Hepatocyte (in vitro differentiated cells): ENCODE measurements at regions not wholly inside any gene's neighbourhood (a gene's known extent, or its start where the extent isn't known, plus 50 kb on each side); places are given as distances from the start of the nearest gene placed in this dataset.

Source experiments
- DNase-seq: peaks from one replicate; pipeline ENCODE4 v3.0.0-alpha.2; 2016; ENCODE audit warnings: low spot score
- H2AFZ ChIP-seq: fragments of 200-600 bp; sonication (generic); 2 replicates; pipeline ENCODE4 v1.6.0; 2016; ENCODE audit warnings: antibody characterized with exemption, mild to moderate bottlenecking
- H3K27ac ChIP-seq: fragments of 200-600 bp; sonication (generic); 2 replicates; pipeline ENCODE4 v1.5.1; 2016; ENCODE audit warnings: mild to moderate bottlenecking
- H3K27me3 ChIP-seq: fragments of 200-600 bp; sonication (generic); 2 replicates; pipeline ENCODE4 v1.6.1; 2016
- H3K36me3 ChIP-seq: fragments of 200-600 bp; sonication (generic); replicated peaks from 2 replicates; pipeline ENCODE4 v1.5.1; 2016; ENCODE audit warnings: low read depth; ENCODE audit not compliant: insufficient read depth
- H3K4me1 ChIP-seq: fragments of 200-600 bp; sonication (generic); 2 replicates; pipeline ENCODE4 v1.5.1; 2016; ENCODE audit warnings: mild to moderate bottlenecking, moderate library complexity; ENCODE audit not compliant: insufficient read depth
- H3K4me2 ChIP-seq: fragments of 200-600 bp; sonication (generic); 2 replicates; pipeline ENCODE4 v1.6.0; 2016
- H3K4me3 ChIP-seq: fragments of 200-600 bp; sonication (generic); 2 replicates; pipeline ENCODE4 v1.5.1; 2016; ENCODE audit warnings: mild to moderate bottlenecking
- H3K79me2 ChIP-seq: fragments of 200-600 bp; sonication (generic); 2 replicates; pipeline ENCODE4 v1.6.0; 2017; ENCODE audit warnings: mild to moderate bottlenecking
- H3K9me2 ChIP-seq: fragments of 200-600 bp; sonication (generic); replicated peaks from 2 replicates; pipeline ENCODE4 v1.6.0; 2017; ENCODE audit warnings: mild to moderate bottlenecking; ENCODE audit not compliant: insufficient read depth
- H3K9me3 ChIP-seq: fragments of 200-600 bp; sonication (generic); 2 replicates; pipeline ENCODE4 v1.5.1; 2016; ENCODE audit warnings: low read depth, mild to moderate bottlenecking
- H4K20me1 ChIP-seq: fragments of 200-600 bp; sonication (generic); 2 replicates; pipeline ENCODE4 v1.6.0; 2016; ENCODE audit warnings: mild to moderate bottlenecking; ENCODE audit not compliant: insufficient read depth, poor library complexity, severe bottlenecking
- CTCF ChIP-seq: fragments of 200-600 bp; sonication (generic); IDR thresholded peaks from 2 replicates; pipeline ENCODE4 v1.5.1; 2016; ENCODE audit warnings: antibody characterized with exemption, mild to moderate bottlenecking; ENCODE audit not compliant: poor library complexity
- EZH2 ChIP-seq: fragments of 200-600 bp; sonication (generic); IDR thresholded peaks from 2 replicates; pipeline ENCODE4 v1.6.1; 2016; ENCODE audit warnings: antibody characterized with exemption, mild to moderate bottlenecking, borderline replicate concordance
- EZH2phosphoT487 ChIP-seq: fragments of 200-600 bp; sonication (generic); IDR thresholded peaks from one replicate; pipeline ENCODE4 v1.6.1; 2018; ENCODE audit warnings: antibody characterized with exemption, mild to moderate bottlenecking, low read depth, moderate library complexity; ENCODE audit not compliant: unreplicated experiment, severe bottlenecking
- whole genome bisulfite sequencing: methylation state at CpG from one replicate; pipeline ENCODE4 v1.1.6; 2016; ENCODE audit warnings: low lambda C conversion rate; ENCODE audit errors: missing lambda C conversion rate; 5-methylcytosine and 5-hydroxymethylcytosine counted together

- no peak overlapping the region for H3K27ac ChIP-seq
- H3K9me3 ChIP-seq = no peaks in the 10 kb centered on the region
- H3K9me2 ChIP-seq = no peaks in the 10 kb centered on the region
- no peak overlapping the region for H2AFZ ChIP-seq
- H3K79me2 ChIP-seq = no peaks in the 10 kb centered on the region
- no peak overlapping the region for H3K4me2 ChIP-seq
- no peak for DNase-seq
- H4K20me1 ChIP-seq = no peaks in the 10 kb centered on the region
- H3K36me3 ChIP-seq = no peaks in the 10 kb centered on the region
- no peak overlapping the region for H3K4me3 ChIP-seq
- TF ChIP-seq CTCF (no peak), EZH2 (no peak), EZH2phosphoT487 (no peak)
- 66% methylated on average over 12 of the region's 12 CpGs for WGBS
- H3K27me3 ChIP-seq = no peaks in the 10 kb centered on the region
- H3K4me1 ChIP-seq = no peaks in the 10 kb centered on the region
Observed at GRCh38 chr22:48901324-48901723, 926.3 kb downstream of the BRD1 start.

DNA sequence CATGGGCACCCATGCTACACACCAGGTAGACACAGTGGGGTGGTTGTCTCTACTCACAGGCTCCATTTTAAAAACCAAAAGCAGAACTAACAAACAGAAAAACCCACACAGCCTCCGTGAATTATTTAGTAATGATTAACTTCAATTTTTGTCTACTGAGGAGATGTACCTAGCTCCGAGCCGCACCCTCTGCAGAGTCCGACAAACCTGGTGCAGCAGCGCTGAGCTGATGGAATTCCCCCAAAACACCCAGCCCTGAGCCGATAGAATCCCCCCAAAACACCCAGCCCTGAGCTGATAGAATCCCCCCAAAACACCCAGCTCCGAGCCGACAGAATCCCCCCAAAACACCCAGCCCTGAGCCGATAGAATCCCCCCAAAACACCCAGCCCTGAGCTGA lies 927.0 kb downstream of the BRD1 start:
- 89% methylated on average over 8 of the region's 9 CpGs for WGBS
- Histone ChIP-seq H3K4me3 (no peak overlapping the region), H3K27ac (no peak overlapping the region), H3K27me3 (no peaks in the 10 kb centered on the region), H3K4me1 (no peaks in the 10 kb centered on the region), H3K9me3 (no peaks in the 10 kb centered on the region), H3K4me2 (no peak overlapping the region), H2AFZ (no peak overlapping the region), H3K79me2 (no peaks in the 10 kb centered on the region), H4K20me1 (no peaks in the 10 kb centered on the region), H3K9me2 (no peaks in the 10 kb centered on the region), H3K36me3 (no peaks in the 10 kb centered on the region)
- no peak for DNase-seq
- TF ChIP-seq EZH2phosphoT487 (no peak), CTCF (no peak), EZH2 (no peak)

GRCh38 chr22:48900327-48900597 lies 927.4 kb downstream of the BRD1 start:
- Histone ChIP-seq H3K4me3 (no peak overlapping the region), H3K27ac (no peak overlapping the region), H3K4me1 (no peaks in the 10 kb centered on the region), H3K36me3 (no peaks in the 10 kb centered on the region), H3K9me3 (no peaks in the 10 kb centered on the region), H3K4me2 (no peak overlapping the region), H4K20me1 (no peaks in the 10 kb centered on the region), H3K9me2 (no peaks in the 10 kb centered on the region), H2AFZ (no peak overlapping the region), H3K27me3 (no peaks in the 10 kb centered on the region), H3K79me2 (no peaks in the 10 kb centered on the region)
- WGBS = 78% methylated on average over 2 of the region's 2 CpGs
- no peak for TF ChIP-seq CTCF
- no peak for TF ChIP-seq EZH2phosphoT487
- no peak for TF ChIP-seq EZH2
- no peak for DNase-seq
